Lower leg skin (tissue), 3 donors: ENCODE measurements at regions not wholly inside any gene's neighbourhood (a gene's known extent, or its start where the extent isn't known, plus 50 kb on each side); places are given as distances from the start of the nearest gene placed in this dataset.

Experiments
- POLR2A ChIP-seq, 2 donors: fragments of 450-650 bp; IDR thresholded peaks; one replicate each; pipeline ENCODE4 v1.6.1; 2016 to 2017; ENCODE audit warnings: antibody characterized with exemption in 2 of 2, mild to moderate bottlenecking in 1 of 2, moderate library complexity in 1 of 2
- TF ChIP-seq, protein P1 (sequence below), 3 donors: fragments of 450-650 bp; IDR thresholded peaks; one replicate each; pipeline ENCODE4 v1.5.1; 2016; ENCODE audit warnings: antibody characterized with exemption in 3 of 3, mild to moderate bottlenecking in 3 of 3, moderate library complexity in 2 of 3

DNA sequence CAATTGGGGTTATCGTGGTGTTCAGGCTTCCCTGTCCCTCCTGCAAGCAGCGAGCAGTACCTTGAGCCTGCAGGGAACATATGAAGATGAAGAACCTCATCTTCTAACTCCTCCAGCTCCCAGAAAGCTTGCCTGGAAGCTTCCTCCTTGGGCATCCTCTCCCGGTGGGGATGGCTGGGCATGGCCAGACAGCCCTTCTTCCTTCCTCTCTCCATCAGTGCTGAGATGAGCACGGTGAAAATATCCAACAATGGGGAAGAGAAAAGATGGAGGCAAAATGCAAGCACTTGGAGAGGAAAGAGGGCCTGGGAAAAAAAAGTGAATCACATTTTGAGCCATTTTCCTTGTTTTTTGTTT is 107.7 kb upstream of the FOXA2 start:
- TF ChIP-seq, protein P1, sequence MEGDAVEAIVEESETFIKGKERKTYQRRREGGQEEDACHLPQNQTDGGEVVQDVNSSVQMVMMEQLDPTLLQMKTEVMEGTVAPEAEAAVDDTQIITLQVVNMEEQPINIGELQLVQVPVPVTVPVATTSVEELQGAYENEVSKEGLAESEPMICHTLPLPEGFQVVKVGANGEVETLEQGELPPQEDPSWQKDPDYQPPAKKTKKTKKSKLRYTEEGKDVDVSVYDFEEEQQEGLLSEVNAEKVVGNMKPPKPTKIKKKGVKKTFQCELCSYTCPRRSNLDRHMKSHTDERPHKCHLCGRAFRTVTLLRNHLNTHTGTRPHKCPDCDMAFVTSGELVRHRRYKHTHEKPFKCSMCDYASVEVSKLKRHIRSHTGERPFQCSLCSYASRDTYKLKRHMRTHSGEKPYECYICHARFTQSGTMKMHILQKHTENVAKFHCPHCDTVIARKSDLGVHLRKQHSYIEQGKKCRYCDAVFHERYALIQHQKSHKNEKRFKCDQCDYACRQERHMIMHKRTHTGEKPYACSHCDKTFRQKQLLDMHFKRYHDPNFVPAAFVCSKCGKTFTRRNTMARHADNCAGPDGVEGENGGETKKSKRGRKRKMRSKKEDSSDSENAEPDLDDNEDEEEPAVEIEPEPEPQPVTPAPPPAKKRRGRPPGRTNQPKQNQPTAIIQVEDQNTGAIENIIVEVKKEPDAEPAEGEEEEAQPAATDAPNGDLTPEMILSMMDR (IDR thresholded peaks at IDR 0.05) = no peak
- TF ChIP-seq POLR2A (IDR thresholded peaks at IDR 0.05) = no peak
